Kidney epithelial cell (primary cell): ENCODE measurements at regions not wholly inside any gene's neighbourhood (a gene's known extent, or its start where the extent isn't known, plus 50 kb on each side); places are given as distances from the start of the nearest gene placed in this dataset.

Experiments
- DNase-seq: peaks from one replicate; pipeline ENCODE4 v3.0.0-alpha.2; 2010; ENCODE audit warnings: low read depth
- H3K27me3 ChIP-seq: 2 replicates; pipeline ENCODE4 v1.6.0; 2011; ENCODE audit warnings: low read length; ENCODE audit not compliant: control insufficient read depth, insufficient read depth
- H3K36me3 ChIP-seq: 2 replicates; pipeline ENCODE4 v1.5.1; 2011; ENCODE audit warnings: low read length; ENCODE audit not compliant: control insufficient read depth, insufficient read depth
- H3K4me3 ChIP-seq: 2 replicates; pipeline ENCODE4 v1.5.1; 2011; ENCODE audit warnings: low read depth, mild to moderate bottlenecking, control low read depth, low read length
- CTCF ChIP-seq: IDR thresholded peaks from 2 replicates; pipeline ENCODE4 v1.5.1; 2011; ENCODE audit warnings: mild to moderate bottlenecking, moderate library complexity, low read length, control low read depth, inconsistent platforms; ENCODE audit not compliant: insufficient read depth, poor library complexity, severe bottlenecking

- no peak for DNase-seq
- Histone ChIP-seq H3K36me3 (no peaks in the 10 kb centered on the region), H3K27me3 (no peaks in the 10 kb centered on the region), H3K4me3 (no peak overlapping the region)
- no peak for TF ChIP-seq CTCF
These were observed 131.2 kb downstream of the MAGEB5 start for GRCh38 chrX:26347171-26347570.

GRCh38 chrX:26334232-26334631 is 118.3 kb downstream of the MAGEB5 start:
- no peak for TF ChIP-seq CTCF
- DNase-seq, result no peak
- no peak overlapping the region for H3K4me3 ChIP-seq
- no peaks in the 10 kb centered on the region for H3K36me3 ChIP-seq
- H3K27me3 ChIP-seq, result no peaks in the 10 kb centered on the region

GRCh38 chrX:26328608-26329319 is 112.8 kb downstream of the MAGEB5 start:
- Histone ChIP-seq H3K36me3 (no peaks in the 10 kb centered on the region), H3K27me3 (no peaks in the 10 kb centered on the region), H3K4me3 (no peak overlapping the region)
- DNase-seq, result no peak
- no peak for TF ChIP-seq CTCF

- H3K4me3 ChIP-seq, result no peak overlapping the region
- no peak for DNase-seq
- H3K27me3 ChIP-seq, result no peaks in the 10 kb centered on the region
- no peaks in the 10 kb centered on the region for H3K36me3 ChIP-seq
- TF ChIP-seq CTCF, result no peak
These were observed 93.3 kb downstream of the MAGEB5 start for GRCh38 chrX:26309262-26309661.

- no peak for TF ChIP-seq CTCF
- no peak for DNase-seq
- Histone ChIP-seq H3K36me3 (no peaks in the 10 kb centered on the region), H3K27me3 (no peaks in the 10 kb centered on the region), H3K4me3 (no peak overlapping the region)
These were observed 79.5 kb downstream of the MAGEB5 start for GRCh38 chrX:26295425-26295824.

- no peak for DNase-seq
- H3K4me3 ChIP-seq, result no peak overlapping the region
- H3K27me3 ChIP-seq, result no peaks in the 10 kb centered on the region
- TF ChIP-seq CTCF, result no peak
- H3K36me3 ChIP-seq, result no peaks in the 10 kb centered on the region
These were observed 70.9 kb downstream of the MAGEB5 start for GRCh38 chrX:26286836-26287235.
